Panc1 (cell line): ENCODE measurements at regions not wholly inside any gene's neighbourhood (a gene's known extent, or its start where the extent isn't known, plus 50 kb on each side); places are given as distances from the start of the nearest gene placed in this dataset.

Experiments used
- ATAC-seq: fragments of 200-7000 bp; cut with Tn5 transposase; 2 replicates; pipeline ENCODE4 v1.9.1; 2020; ENCODE audit warnings: mild to moderate bottlenecking, moderate library complexity
- BruUV-seq: library from RNA; stranded (reverse); fragments of 400-500 nt; replicated peaks from 2 replicates; lab custom pipeline; 2021; lab: Mats Ljungman, UMichigan
- CTCF ChIA-PET: fragments of 300-600 bp; sonication (Branson Sonifier 250); formaldehyde crosslinking; loops from one replicate; lab custom pipeline; 2022; ENCODE audit warnings: antibody characterized with exemption; lab: Charles Lee
- POLR2A ChIA-PET: fragments of 300-600 bp; sonication (Branson Sonifier 250); formaldehyde crosslinking; loops from one replicate; lab custom pipeline; 2022; ENCODE audit warnings: antibody characterized with exemption; lab: Charles Lee
- DNase-seq: peaks from one replicate; pipeline ENCODE4 v3.0.0-alpha.2; 2010; ENCODE audit warnings: low read depth, low spot score
- H3K27ac ChIP-seq: 2 replicates; pipeline ENCODE4 v1.5.1; 2011; ENCODE audit warnings: mild to moderate bottlenecking, low read length, inconsistent platforms
- H3K27me3 ChIP-seq: fragments of 200-500 bp; sonication (Bioruptor generic); 2 replicates; pipeline ENCODE4 v1.6.0; 2014; ENCODE audit warnings: low read length, inconsistent platforms; ENCODE audit not compliant: control insufficient read depth, insufficient read depth
- H3K36me3 ChIP-seq: fragments of 200-500 bp; sonication (Bioruptor generic); 2 replicates; pipeline ENCODE4 v1.5.1; 2014; ENCODE audit warnings: inconsistent platforms, mild to moderate bottlenecking, low read length, moderate library complexity; ENCODE audit not compliant: control insufficient read depth, insufficient read depth
- H3K4me1 ChIP-seq: 2 replicates; pipeline ENCODE4 v1.5.1; 2011; ENCODE audit warnings: inconsistent platforms, mild to moderate bottlenecking, low read length, moderate library complexity; ENCODE audit not compliant: control insufficient read depth, insufficient read depth
- H3K4me3 ChIP-seq, 2 experiments: 2 replicates each; pipeline ENCODE4 v1.5.1; 2011 to 2012; ENCODE audit warnings: low read depth in 2 of 2, low read length in 2 of 2, mild to moderate bottlenecking in 2 of 2, inconsistent platforms in 1 of 2, moderate library complexity in 1 of 2
- H3K9me3 ChIP-seq: fragments of 200-500 bp; sonication (Bioruptor generic); 2 replicates; pipeline ENCODE4 v1.5.1; 2014; ENCODE audit warnings: low read depth, mild to moderate bottlenecking, inconsistent platforms, low read length, moderate library complexity; ENCODE audit not compliant: control insufficient read depth, insufficient read depth
- POLR2AphosphoS5 ChIP-seq: IDR thresholded peaks from 2 replicates; pipeline ENCODE4 v1.6.1; 2012; ENCODE audit warnings: mild to moderate bottlenecking, low read depth, low read length, moderate library complexity
- SIN3A ChIP-seq: IDR thresholded peaks from 2 replicates; pipeline ENCODE4 v1.6.1; 2012; ENCODE audit warnings: low read depth, mild to moderate bottlenecking, low read length, moderate library complexity, borderline replicate concordance; ENCODE audit not compliant: insufficient read depth
- TCF7L2 ChIP-seq: IDR thresholded peaks from 2 replicates; pipeline ENCODE4 v1.6.1; 2011; ENCODE audit warnings: mild to moderate bottlenecking, low read depth, low read length, inconsistent platforms
- in situ Hi-C: cut with HindIII; loops from 2 replicates; pipeline ENCODE4 v1.10.0; 2016; ENCODE audit warnings: low sequenced_read_pairs, low pct_unique_long_range_greater_than_20kb
- intact Hi-C: fragments of 100-400 bp; cut with micrococcal nuclease; formaldehyde crosslinking; loops from one replicate; pipeline ENCODE4 v1.10.0; 2022; ENCODE audit not compliant: unreplicated experiment
- TF ChIP-seq, protein P1 (sequence below): fragments of 450-650 bp; IDR thresholded peaks from 2 replicates; pipeline ENCODE4 v1.5.1; 2017; ENCODE audit warnings: mild to moderate bottlenecking
- TF ChIP-seq, protein P2 (sequence below), 2 experiments: IDR thresholded peaks; 2 replicates each; pipeline ENCODE4 v1.6.1; 2011 to 2012; ENCODE audit warnings: low read depth in 2 of 2, control low read depth in 1 of 2, low read length in 1 of 2, mild to moderate bottlenecking in 1 of 2, moderate library complexity in 1 of 2; ENCODE audit not compliant: insufficient read depth in 1 of 2

DNA sequence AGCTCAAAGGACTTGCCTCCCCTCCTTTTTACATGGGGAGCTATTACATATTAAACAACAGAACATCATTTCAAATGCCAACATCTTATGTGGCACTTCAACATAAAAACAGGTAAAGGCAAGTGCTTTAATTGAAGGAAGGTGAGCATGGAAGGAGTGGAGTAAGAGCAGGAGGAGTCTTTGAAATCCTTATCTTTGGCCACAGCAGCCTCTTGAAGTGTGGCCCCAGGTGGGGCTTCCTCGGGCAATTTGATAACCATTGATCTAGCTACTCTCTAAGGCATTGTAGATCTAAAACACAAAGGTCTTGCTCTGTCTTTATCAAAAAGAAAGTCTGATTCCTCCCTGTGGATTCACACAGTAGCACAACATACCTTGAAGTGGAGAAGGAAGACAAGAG is 70.9 kb upstream of the PPP2R5A start:
- ATAC-seq (no peak), DNase-seq (no peak)
- Histone ChIP-seq H3K36me3 (no peaks in the 10 kb centered on the region), H3K4me1 (no peaks in the 10 kb centered on the region), H3K27me3 (no peaks in the 10 kb centered on the region), H3K27ac (no peak overlapping the region), H3K9me3 (no peaks in the 10 kb centered on the region), H3K4me3 (no peak overlapping the region)
- no peak for TF ChIP-seq SIN3A
- no peak for TF ChIP-seq TCF7L2
- TF ChIP-seq, protein P1, sequence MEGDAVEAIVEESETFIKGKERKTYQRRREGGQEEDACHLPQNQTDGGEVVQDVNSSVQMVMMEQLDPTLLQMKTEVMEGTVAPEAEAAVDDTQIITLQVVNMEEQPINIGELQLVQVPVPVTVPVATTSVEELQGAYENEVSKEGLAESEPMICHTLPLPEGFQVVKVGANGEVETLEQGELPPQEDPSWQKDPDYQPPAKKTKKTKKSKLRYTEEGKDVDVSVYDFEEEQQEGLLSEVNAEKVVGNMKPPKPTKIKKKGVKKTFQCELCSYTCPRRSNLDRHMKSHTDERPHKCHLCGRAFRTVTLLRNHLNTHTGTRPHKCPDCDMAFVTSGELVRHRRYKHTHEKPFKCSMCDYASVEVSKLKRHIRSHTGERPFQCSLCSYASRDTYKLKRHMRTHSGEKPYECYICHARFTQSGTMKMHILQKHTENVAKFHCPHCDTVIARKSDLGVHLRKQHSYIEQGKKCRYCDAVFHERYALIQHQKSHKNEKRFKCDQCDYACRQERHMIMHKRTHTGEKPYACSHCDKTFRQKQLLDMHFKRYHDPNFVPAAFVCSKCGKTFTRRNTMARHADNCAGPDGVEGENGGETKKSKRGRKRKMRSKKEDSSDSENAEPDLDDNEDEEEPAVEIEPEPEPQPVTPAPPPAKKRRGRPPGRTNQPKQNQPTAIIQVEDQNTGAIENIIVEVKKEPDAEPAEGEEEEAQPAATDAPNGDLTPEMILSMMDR: no peak
- TF ChIP-seq POLR2AphosphoS5: no peak
- TF ChIP-seq, protein P2, sequence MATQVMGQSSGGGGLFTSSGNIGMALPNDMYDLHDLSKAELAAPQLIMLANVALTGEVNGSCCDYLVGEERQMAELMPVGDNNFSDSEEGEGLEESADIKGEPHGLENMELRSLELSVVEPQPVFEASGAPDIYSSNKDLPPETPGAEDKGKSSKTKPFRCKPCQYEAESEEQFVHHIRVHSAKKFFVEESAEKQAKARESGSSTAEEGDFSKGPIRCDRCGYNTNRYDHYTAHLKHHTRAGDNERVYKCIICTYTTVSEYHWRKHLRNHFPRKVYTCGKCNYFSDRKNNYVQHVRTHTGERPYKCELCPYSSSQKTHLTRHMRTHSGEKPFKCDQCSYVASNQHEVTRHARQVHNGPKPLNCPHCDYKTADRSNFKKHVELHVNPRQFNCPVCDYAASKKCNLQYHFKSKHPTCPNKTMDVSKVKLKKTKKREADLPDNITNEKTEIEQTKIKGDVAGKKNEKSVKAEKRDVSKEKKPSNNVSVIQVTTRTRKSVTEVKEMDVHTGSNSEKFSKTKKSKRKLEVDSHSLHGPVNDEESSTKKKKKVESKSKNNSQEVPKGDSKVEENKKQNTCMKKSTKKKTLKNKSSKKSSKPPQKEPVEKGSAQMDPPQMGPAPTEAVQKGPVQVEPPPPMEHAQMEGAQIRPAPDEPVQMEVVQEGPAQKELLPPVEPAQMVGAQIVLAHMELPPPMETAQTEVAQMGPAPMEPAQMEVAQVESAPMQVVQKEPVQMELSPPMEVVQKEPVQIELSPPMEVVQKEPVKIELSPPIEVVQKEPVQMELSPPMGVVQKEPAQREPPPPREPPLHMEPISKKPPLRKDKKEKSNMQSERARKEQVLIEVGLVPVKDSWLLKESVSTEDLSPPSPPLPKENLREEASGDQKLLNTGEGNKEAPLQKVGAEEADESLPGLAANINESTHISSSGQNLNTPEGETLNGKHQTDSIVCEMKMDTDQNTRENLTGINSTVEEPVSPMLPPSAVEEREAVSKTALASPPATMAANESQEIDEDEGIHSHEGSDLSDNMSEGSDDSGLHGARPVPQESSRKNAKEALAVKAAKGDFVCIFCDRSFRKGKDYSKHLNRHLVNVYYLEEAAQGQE (IDR thresholded peaks at IDR 0.05; ENCODE audit: insufficient read depth in 1 of 2, low read depth in 2 of 2, low read length in 1 of 2): no peak
- CTCF ChIA-PET: no interaction called here
- BruUV-seq: no TSS peak
- POLR2A ChIA-PET: no interaction called here
- in situ Hi-C loops (no loop called here), intact Hi-C loops (no loop called here)

DNA sequence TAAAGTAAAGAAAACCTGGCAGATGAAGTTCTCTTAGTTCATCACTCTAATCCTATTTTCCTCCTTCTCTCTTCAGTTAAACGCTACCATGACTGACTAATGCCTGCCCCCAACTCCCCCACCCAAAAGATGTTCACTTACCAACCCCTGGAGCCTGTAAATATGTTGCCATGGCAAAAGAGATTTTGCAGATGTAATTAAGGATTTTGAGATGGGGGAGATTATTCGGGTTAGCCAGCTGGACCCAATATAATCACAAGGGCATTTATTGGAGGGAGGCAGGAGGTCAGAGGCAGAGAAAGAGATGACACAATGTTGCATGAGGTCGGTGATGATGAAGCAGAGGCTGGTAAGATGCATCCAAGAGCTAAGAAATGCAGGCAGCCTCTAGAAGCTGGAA is 69.3 kb upstream of the PPP2R5A start:
- ATAC-seq: no peak
- Histone ChIP-seq H3K4me3 (no peak overlapping the region), H3K36me3 (no peaks in the 10 kb centered on the region), H3K4me1 (no peaks in the 10 kb centered on the region), H3K27me3 (no peaks in the 10 kb centered on the region), H3K9me3 (no peaks in the 10 kb centered on the region), H3K27ac (no peak overlapping the region)
- ChIA-PET CTCF (no interaction called here), POLR2A (no interaction called here)
- DNase-seq: no peak
- BruUV-seq: no TSS peak
- TF ChIP-seq TCF7L2 (no peak), SIN3A (no peak), POLR2AphosphoS5 (no peak)
- TF ChIP-seq, protein P1: no peak
- TF ChIP-seq, protein P2 (IDR thresholded peaks at IDR 0.05; ENCODE audit: insufficient read depth in 1 of 2, low read depth in 2 of 2, low read length in 1 of 2): no peak
- in situ Hi-C loops (no loop called here), intact Hi-C loops (no loop called here)
